PC-3 (cell line): ENCODE measurements at regions not wholly inside any gene's neighbourhood (a gene's known extent, or its start where the extent isn't known, plus 50 kb on each side); places are given as distances from the start of the nearest gene placed in this dataset.

Source experiments
- ATAC-seq: fragments of 200-7000 bp; cut with Tn5 transposase; 2 replicates; pipeline ENCODE4 v1.9.1; 2020; ENCODE audit warnings: mild to moderate bottlenecking, moderate library complexity
- BruUV-seq: library from RNA; stranded (reverse); fragments of 400-500 nt; replicated peaks from 2 replicates; lab custom pipeline; 2021; lab: Mats Ljungman, UMichigan
- CTCF ChIA-PET: fragments of 300-600 bp; sonication (Branson Sonifier 250); formaldehyde crosslinking; loops from one replicate; lab custom pipeline; 2022; ENCODE audit warnings: antibody characterized with exemption; lab: Charles Lee
- POLR2A ChIA-PET: fragments of 300-600 bp; sonication (Branson Sonifier 250); formaldehyde crosslinking; loops from one replicate; lab custom pipeline; 2022; ENCODE audit warnings: antibody characterized with exemption; ENCODE audit not compliant: unreplicated experiment; lab: Charles Lee
- DNase-seq: peaks from one replicate; pipeline ENCODE4 v3.0.0-alpha.2; 2015
- H2AFZ ChIP-seq: fragments of 300-600 bp; sonication (generic); 2 replicates; pipeline ENCODE4 v1.6.0; 2016; ENCODE audit warnings: antibody characterized with exemption, low read length
- H3F3A ChIP-seq: fragments of 300-600 bp; sonication (generic); one replicate; pipeline ENCODE4 v1.6.0; 2017; ENCODE audit warnings: antibody characterized with exemption, low read length, control low read depth, mild to moderate bottlenecking; ENCODE audit not compliant: unreplicated experiment
- H3K27ac ChIP-seq: fragments of 300-600 bp; sonication (generic); 2 replicates; pipeline ENCODE4 v1.5.1; 2016; ENCODE audit warnings: mild to moderate bottlenecking, low read length
- H3K27me3 ChIP-seq: fragments of 300-600 bp; sonication (generic); 2 replicates; pipeline ENCODE4 v1.6.1; 2016; ENCODE audit warnings: low read length, mixed read lengths
- H3K36me3 ChIP-seq: fragments of 300-600 bp; sonication (generic); 2 replicates; pipeline ENCODE4 v1.6.1; 2016; ENCODE audit warnings: low read depth, mixed run types, low read length, mixed read lengths
- H3K4me1 ChIP-seq: fragments of 300-600 bp; sonication (generic); 2 replicates; pipeline ENCODE4 v1.5.1; 2016; ENCODE audit warnings: low read length; ENCODE audit not compliant: insufficient read depth
- H3K4me2 ChIP-seq: fragments of 300-600 bp; sonication (generic); 2 replicates; pipeline ENCODE4 v1.6.0; 2016; ENCODE audit warnings: low read length
- H3K4me3 ChIP-seq: fragments of 300-600 bp; sonication (generic); 2 replicates; pipeline ENCODE4 v1.5.1; 2016; ENCODE audit warnings: mild to moderate bottlenecking, low read length, mixed read lengths
- H3K79me2 ChIP-seq: fragments of 300-600 bp; sonication (generic); 2 replicates; pipeline ENCODE4 v1.6.1; 2017; ENCODE audit warnings: low read length, mixed read lengths
- H3K9ac ChIP-seq: fragments of 300-600 bp; sonication (generic); 2 replicates; pipeline ENCODE4 v1.6.0; 2016; ENCODE audit warnings: mild to moderate bottlenecking, low read length
- H3K9me2 ChIP-seq: fragments of 300-600 bp; sonication (generic); replicated peaks from 2 replicates; pipeline ENCODE4 v1.6.1; 2016; ENCODE audit warnings: mixed run types, low read length, mixed read lengths
- H3K9me3 ChIP-seq: fragments of 300-600 bp; sonication (generic); 2 replicates; pipeline ENCODE4 v1.6.1; 2016; ENCODE audit warnings: low read length, mixed read lengths
- H4K20me1 ChIP-seq: fragments of 300-600 bp; sonication (generic); 2 replicates; pipeline ENCODE4 v1.6.1; 2016; ENCODE audit warnings: low read length, mixed read lengths
- CTCF ChIP-seq: fragments of 300-600 bp; sonication (generic); conservative IDR thresholded peaks from 2 replicates; pipeline ENCODE4 v1.5.1; 2017; ENCODE audit warnings: antibody characterized with exemption, low read depth, mild to moderate bottlenecking, low read length
- EZH2 ChIP-seq: fragments of 300-600 bp; sonication (generic); IDR thresholded peaks from one replicate; pipeline ENCODE4 v1.6.1; 2017; ENCODE audit warnings: antibody characterized with exemption, mild to moderate bottlenecking, low read length; ENCODE audit not compliant: unreplicated experiment
- EZH2phosphoT487 ChIP-seq: fragments of 300-600 bp; sonication (generic); IDR thresholded peaks from 2 replicates; pipeline ENCODE4 v1.6.1; 2018; ENCODE audit warnings: mild to moderate bottlenecking, antibody characterized with exemption, low read length, borderline replicate concordance
- intact Hi-C: fragments of 100-400 bp; cut with micrococcal nuclease; formaldehyde crosslinking; loops from 2 replicates; pipeline ENCODE4 v1.9.0; 2023

GRCh38 chr16:85192238-85193114, 80.2 kb upstream of the CIBAR2 start:
- H3K4me2 ChIP-seq: no peak overlapping the region
- H3K4me3 ChIP-seq: no peak overlapping the region
- no peaks in the 10 kb centered on the region for H3K9me2 ChIP-seq
- TF ChIP-seq CTCF (no peak), EZH2phosphoT487 (no peak), EZH2 (no peak)
- peaks cover 7% of the 10 kb centered on the region; the same call in 1 of the 2 replicates for H3K79me2 ChIP-seq
- H3K4me1 ChIP-seq: peaks cover 5% of the 10 kb centered on the region; the same call in 1 of the 2 replicates
- H3K27me3 ChIP-seq: no peaks in the 10 kb centered on the region
- ChIA-PET POLR2A (no interaction called here), CTCF (no interaction called here)
- H3F3A ChIP-seq: no peaks in the 10 kb centered on the region
- H3K36me3 ChIP-seq: no peaks in the 10 kb centered on the region
- ATAC-seq (no peak), DNase-seq (no peak)
- H3K9ac ChIP-seq: no peak overlapping the region
- no peaks in the 10 kb centered on the region for H4K20me1 ChIP-seq
- intact Hi-C loops: no loop called here
- H3K27ac ChIP-seq: no peak overlapping the region
- H2AFZ ChIP-seq: no peak overlapping the region
- no peaks in the 10 kb centered on the region for H3K9me3 ChIP-seq
- no TSS peak for BruUV-seq

- Histone ChIP-seq H3K27ac (no peak overlapping the region), H3F3A (no peaks in the 10 kb centered on the region), H3K9me3 (no peaks in the 10 kb centered on the region), H3K4me1 (peaks cover 5% of the 10 kb centered on the region; the same call in 1 of the 2 replicates), H3K79me2 (peaks cover 7% of the 10 kb centered on the region; the same call in 1 of the 2 replicates), H2AFZ (no peak overlapping the region), H3K4me2 (no peak overlapping the region), H3K27me3 (no peaks in the 10 kb centered on the region), H4K20me1 (no peaks in the 10 kb centered on the region), H3K36me3 (no peaks in the 10 kb centered on the region), H3K9me2 (no peaks in the 10 kb centered on the region), H3K9ac (no peak overlapping the region), H3K4me3 (no peak overlapping the region)
- intact Hi-C loops: no loop called here
- ChIA-PET POLR2A (no interaction called here), CTCF (no interaction called here)
- no peak for DNase-seq
- TF ChIP-seq CTCF: no peak
- no peak for TF ChIP-seq EZH2phosphoT487
- TF ChIP-seq EZH2: no peak
- ATAC-seq: no peak
- BruUV-seq: no TSS peak
Observed at GRCh38 chr16:85193115-85193493, 80.8 kb upstream of the CIBAR2 start.

DNA sequence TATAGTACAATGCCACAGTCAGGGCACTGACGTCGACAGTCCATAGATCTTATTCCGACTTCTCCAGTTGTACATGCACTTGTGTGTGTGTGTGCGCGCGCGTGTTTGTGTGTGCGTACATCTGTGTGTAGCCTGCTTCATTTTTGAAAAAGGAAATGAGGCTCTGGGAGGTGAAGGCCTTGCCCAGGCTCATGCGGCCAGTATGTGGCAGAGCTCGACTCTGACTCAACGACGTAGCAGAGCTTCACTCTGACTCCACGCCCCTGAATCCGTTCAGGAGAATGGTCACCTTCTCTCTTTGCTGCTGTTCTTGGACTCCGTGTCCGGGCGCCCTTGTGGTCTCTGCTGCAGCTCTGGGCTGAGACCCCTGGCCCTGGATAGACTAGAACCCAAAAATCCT, 81.6 kb upstream of the CIBAR2 start:
- H3K4me3 ChIP-seq: no peak overlapping the region
- CTCF ChIA-PET: no interaction called here

More for the DNA sequence above, 81.6 kb upstream of the CIBAR2 start:
- Histone ChIP-seq H4K20me1 (no peaks in the 10 kb centered on the region), H3F3A (no peaks in the 10 kb centered on the region), H3K4me1 (peaks cover 5% of the 10 kb centered on the region; the same call in 1 of the 2 replicates), H3K4me2 (no peak overlapping the region), H3K79me2 (peaks cover 7% of the 10 kb centered on the region; the same call in 1 of the 2 replicates), H3K27me3 (no peaks in the 10 kb centered on the region), H3K9ac (no peak overlapping the region), H3K9me2 (no peaks in the 10 kb centered on the region), H3K36me3 (no peaks in the 10 kb centered on the region), H3K27ac (no peak overlapping the region), H2AFZ (no peak overlapping the region), H3K9me3 (no peaks in the 10 kb centered on the region)
- ATAC-seq (no peak), DNase-seq (no peak)
- POLR2A ChIA-PET: no interaction called here
- intact Hi-C loops: no loop called here
- no peak for TF ChIP-seq EZH2
- TF ChIP-seq EZH2phosphoT487: no peak
- no TSS peak for BruUV-seq
